ENCODE measurements at regions not wholly inside any gene's neighbourhood (a gene's known extent, or its start where the extent isn't known, plus 50 kb on each side); places are given as distances from the start of the nearest gene placed in this dataset.

GRCh38 chr3:187978433-187979011, 175.4 kb upstream of the LPP start:
- Histone ChIP-seq H3K9me3 (replicated peaks; ENCODE audit: control insufficient read depth, insufficient read depth, low read length) (no peaks in the 10 kb centered on the region), H3K4me1 (ENCODE audit: control insufficient read depth, extremely low read depth, insufficient read depth, low read length) (no peaks in the 10 kb centered on the region), H3K27ac (ENCODE audit: insufficient read depth, low read depth, low read length) (no peak overlapping the region), H4K20me1 (replicated peaks; ENCODE audit: control insufficient read depth, extremely low read depth, insufficient read depth, low read length) (no peaks in the 10 kb centered on the region), H3K4me2 (ENCODE audit: insufficient read depth, low read length) (no peak overlapping the region), H3K27me3 (ENCODE audit: control insufficient read depth in 2 of 2, insufficient read depth in 2 of 2, low read length in 2 of 2) (no peaks in the 10 kb centered on the region), H3K36me3 (ENCODE audit: control insufficient read depth in 2 of 2, extremely low read depth in 1 of 2, insufficient read depth in 2 of 2, low read length in 2 of 2) (no peaks in the 10 kb centered on the region), H3K4me3 (replicated peaks in 1 of 3; ENCODE audit: insufficient read depth in 1 of 3, low read depth in 1 of 3, low read length in 3 of 3) (no peak overlapping the region), H2AFZ (ENCODE audit: low read depth, low read length) (no peak overlapping the region), H3K9ac (replicated peaks; ENCODE audit: extremely low read depth, insufficient read depth, low read length) (no peak overlapping the region), H3K9me1 (replicated peaks; ENCODE audit: control insufficient read depth, extremely low read depth, insufficient read depth, low read length) (no peaks in the 10 kb centered on the region), H3K79me2 (ENCODE audit: control insufficient read depth, insufficient read depth, low read length) (no peaks in the 10 kb centered on the region)
- DNase-seq (ENCODE audit: low read depth, low spot score) (no peak), FAIRE-seq (no peak)
- TF ChIP-seq MYC (IDR thresholded peaks at IDR 0.05; ENCODE audit: low read depth, low read length) (no peak), JUN (IDR thresholded peaks at IDR 0.05; ENCODE audit: borderline replicate concordance, insufficient read depth, insufficient read length, low read depth) (no peak), MAX (IDR thresholded peaks at IDR 0.05; ENCODE audit: insufficient read depth, insufficient read length) (no peak), EZH2 (IDR thresholded peaks at IDR 0.05; ENCODE audit: borderline replicate concordance, low read depth, low read length, severe bottlenecking) (no peak), POLR2AphosphoS5 (IDR thresholded peaks at IDR 0.05; ENCODE audit: insufficient read depth, low read depth, low read length) (no peak)
- dilution Hi-C loops (cut with MboI; ENCODE audit: extremely low pct_ligation_motif_present, low sequenced_read_pairs): no loop called here
- no TSS peak for BruUV-seq (replicated peaks)
- POLR2A ChIA-PET: no interaction called here
- intact Hi-C loops (cut with micrococcal nuclease): no loop called here
- CTCF ChIA-PET: no interaction called here

- Histone ChIP-seq H3K9ac (replicated peaks; ENCODE audit: extremely low read depth, insufficient read depth, low read length) (no peak overlapping the region), H3K79me2 (ENCODE audit: control insufficient read depth, insufficient read depth, low read length) (no peaks in the 10 kb centered on the region), H3K9me3 (replicated peaks; ENCODE audit: control insufficient read depth, insufficient read depth, low read length) (no peaks in the 10 kb centered on the region), H3K9me1 (replicated peaks; ENCODE audit: control insufficient read depth, extremely low read depth, insufficient read depth, low read length) (no peaks in the 10 kb centered on the region), H3K36me3 (ENCODE audit: control insufficient read depth in 2 of 2, extremely low read depth in 1 of 2, insufficient read depth in 2 of 2, low read length in 2 of 2) (no peaks in the 10 kb centered on the region), H3K4me1 (ENCODE audit: control insufficient read depth, extremely low read depth, insufficient read depth, low read length) (no peaks in the 10 kb centered on the region), H3K27ac (ENCODE audit: insufficient read depth, low read depth, low read length) (no peak overlapping the region), H3K27me3 (ENCODE audit: control insufficient read depth in 2 of 2, insufficient read depth in 2 of 2, low read length in 2 of 2) (no peaks in the 10 kb centered on the region), H2AFZ (ENCODE audit: low read depth, low read length) (no peak overlapping the region), H3K4me2 (ENCODE audit: insufficient read depth, low read length) (no peak overlapping the region), H4K20me1 (replicated peaks; ENCODE audit: control insufficient read depth, extremely low read depth, insufficient read depth, low read length) (no peaks in the 10 kb centered on the region), H3K4me3 (replicated peaks in 1 of 3; ENCODE audit: insufficient read depth in 1 of 3, low read depth in 1 of 3, low read length in 3 of 3) (no peak overlapping the region)
- intact Hi-C loops (cut with micrococcal nuclease): no loop called here
- BruUV-seq (replicated peaks): no TSS peak
- TF ChIP-seq GATA2 (IDR thresholded peaks at IDR 0.05; ENCODE audit: insufficient read depth, insufficient read length, low read depth, low read length): no peak
- no peak for TF ChIP-seq POLR2AphosphoS5 (IDR thresholded peaks at IDR 0.05; ENCODE audit: insufficient read depth, low read depth, low read length)
- no peak for TF ChIP-seq EZH2 (IDR thresholded peaks at IDR 0.05; ENCODE audit: borderline replicate concordance, low read depth, low read length, severe bottlenecking)
- TF ChIP-seq POLR2A (IDR thresholded peaks at IDR 0.05; ENCODE audit: low read depth, low read length): no peak
- TF ChIP-seq CTCF (IDR thresholded peaks at IDR 0.05; ENCODE audit: extremely low read depth in 1 of 2, insufficient read depth in 1 of 2, low read depth in 1 of 2, low read length in 2 of 2): no peak
- no peak for TF ChIP-seq FOS (IDR thresholded peaks at IDR 0.05; ENCODE audit: borderline replicate concordance, insufficient read depth, low read length)
- TF ChIP-seq MYC (IDR thresholded peaks at IDR 0.05; ENCODE audit: low read depth, low read length): no peak
- TF ChIP-seq JUN (IDR thresholded peaks at IDR 0.05; ENCODE audit: borderline replicate concordance, insufficient read depth, insufficient read length, low read depth): no peak
- TF ChIP-seq MAX (IDR thresholded peaks at IDR 0.05; ENCODE audit: insufficient read depth, insufficient read length): no peak
- DNase-seq (ENCODE audit: low read depth, low spot score) (no peak), FAIRE-seq (no peak)
- CTCF ChIA-PET: no interaction called here
- POLR2A ChIA-PET: no interaction called here
- dilution Hi-C loops (cut with MboI; ENCODE audit: extremely low pct_ligation_motif_present, low sequenced_read_pairs): no loop called here
These were observed 174.4 kb upstream of the LPP start for GRCh38 chr3:187979564-187979963.
